Uterus (tissue), 3 donors: ENCODE measurements at regions not wholly inside any gene's neighbourhood (a gene's known extent, or its start where the extent isn't known, plus 50 kb on each side); places are given as distances from the start of the nearest gene placed in this dataset.

Experiments
- DNase-seq, 2 donors: peaks; one replicate each; pipeline ENCODE4 v3.0.0-alpha.2; 2019 to 2020
- H3K27ac ChIP-seq, 2 donors: fragments of 200-600 bp; sonication (generic); 1 replicate in 1 of 2; 2 replicates in 1 of 2; pipeline ENCODE4 v1.5.1; 2016 to 2018
- H3K27me3 ChIP-seq, 2 donors: fragments of 200-600 bp; sonication (generic); one replicate each; pipeline ENCODE4 v1.5.1; 2018 to 2019; ENCODE audit warnings: control low read depth in 1 of 2
- H3K36me3 ChIP-seq, 2 donors: fragments of 200-600 bp; sonication (generic); one replicate each; pipeline ENCODE4 v1.5.1; 2019; ENCODE audit warnings: control low read depth in 1 of 2
- H3K4me1 ChIP-seq, 2 donors: fragments of 200-600 bp; sonication (generic); one replicate each; pipeline ENCODE4 v1.5.1; 2018 to 2019; ENCODE audit warnings: control low read depth in 1 of 2
- H3K4me3 ChIP-seq, 2 donors: fragments of 200-600 bp; sonication (generic); 1 replicate in 1 of 2; 2 replicates in 1 of 2; pipeline ENCODE4 v1.5.1; 2018 to 2019; ENCODE audit warnings: mild to moderate bottlenecking in 1 of 2
- H3K9me3 ChIP-seq, 2 donors: fragments of 200-600 bp; sonication (generic); one replicate each; pipeline ENCODE4 v1.5.1; 2019; ENCODE audit warnings: control low read depth in 1 of 2
- POLR2A ChIP-seq, 2 donors: fragments of 450-650 bp; IDR thresholded peaks; one replicate each; pipeline ENCODE4 v1.6.1; 2016; ENCODE audit warnings: antibody characterized with exemption in 2 of 2, mild to moderate bottlenecking in 1 of 2, moderate library complexity in 1 of 2
- intact Hi-C: fragments of 100-400 bp; cut with DNase I; formaldehyde crosslinking; loops from one replicate; pipeline ENCODE4 v1.15.1; 2023; ENCODE audit warnings: low total_unique reads
- TF ChIP-seq, protein P1 (sequence below), 4 experiments: fragments of 200-600 bp in 2 of 4; fragments of 450-650 bp in 2 of 4; sonication (generic) in 2 of 4; IDR thresholded peaks; one replicate each; pipeline ENCODE4 v1.5.1; 2016 to 2019; ENCODE audit warnings: antibody characterized with exemption in 4 of 4, mild to moderate bottlenecking in 2 of 4, moderate library complexity in 1 of 4
- donor health status: DM: yes; HTN: yes; CAD: no.

DNA sequence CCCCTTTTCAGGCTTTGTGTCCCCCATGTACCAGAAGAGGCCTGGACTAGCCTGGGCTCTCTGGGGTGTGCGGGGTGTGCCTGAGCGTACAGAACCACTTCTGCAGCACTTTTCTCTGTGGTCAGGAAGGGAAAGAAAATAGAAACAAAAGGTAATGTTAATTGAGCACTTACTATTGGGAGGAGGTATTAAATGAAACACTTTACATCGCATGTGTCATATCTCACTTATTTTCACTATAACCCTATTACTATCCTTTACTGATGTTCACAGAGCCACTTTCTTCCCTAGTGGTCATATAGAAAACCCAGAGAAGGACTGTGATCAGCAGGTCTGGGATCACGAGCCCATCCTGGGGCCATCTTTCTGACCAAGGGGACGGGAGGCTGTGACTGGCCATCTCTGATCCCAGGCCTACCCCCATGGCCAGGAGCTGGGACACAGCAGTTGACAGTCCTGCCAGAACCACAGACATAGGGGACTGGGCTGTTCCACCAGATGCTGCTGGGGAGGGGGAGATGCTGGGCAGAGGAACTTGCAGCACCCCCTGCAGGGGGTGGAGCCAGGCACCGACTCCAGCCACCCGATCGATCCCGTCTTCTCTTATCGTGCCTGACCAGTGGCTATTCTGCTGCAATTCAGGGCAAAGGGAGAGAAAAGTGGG, 107.6 kb downstream of the VEGFA start:
- H3K4me1 ChIP-seq, result peaks cover 0 to 8% of the 10 kb centered on the region in 2 donors
- no peak overlapping the region for H3K27ac ChIP-seq
- H3K4me3 ChIP-seq, result no peak overlapping the region
- TF ChIP-seq, protein P1, sequence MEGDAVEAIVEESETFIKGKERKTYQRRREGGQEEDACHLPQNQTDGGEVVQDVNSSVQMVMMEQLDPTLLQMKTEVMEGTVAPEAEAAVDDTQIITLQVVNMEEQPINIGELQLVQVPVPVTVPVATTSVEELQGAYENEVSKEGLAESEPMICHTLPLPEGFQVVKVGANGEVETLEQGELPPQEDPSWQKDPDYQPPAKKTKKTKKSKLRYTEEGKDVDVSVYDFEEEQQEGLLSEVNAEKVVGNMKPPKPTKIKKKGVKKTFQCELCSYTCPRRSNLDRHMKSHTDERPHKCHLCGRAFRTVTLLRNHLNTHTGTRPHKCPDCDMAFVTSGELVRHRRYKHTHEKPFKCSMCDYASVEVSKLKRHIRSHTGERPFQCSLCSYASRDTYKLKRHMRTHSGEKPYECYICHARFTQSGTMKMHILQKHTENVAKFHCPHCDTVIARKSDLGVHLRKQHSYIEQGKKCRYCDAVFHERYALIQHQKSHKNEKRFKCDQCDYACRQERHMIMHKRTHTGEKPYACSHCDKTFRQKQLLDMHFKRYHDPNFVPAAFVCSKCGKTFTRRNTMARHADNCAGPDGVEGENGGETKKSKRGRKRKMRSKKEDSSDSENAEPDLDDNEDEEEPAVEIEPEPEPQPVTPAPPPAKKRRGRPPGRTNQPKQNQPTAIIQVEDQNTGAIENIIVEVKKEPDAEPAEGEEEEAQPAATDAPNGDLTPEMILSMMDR (IDR thresholded peaks at IDR 0.05), result no peak
- intact Hi-C loops, result no loop called here
- H3K27me3 ChIP-seq, result no peaks in the 10 kb centered on the region
- H3K9me3 ChIP-seq, result no peaks in the 10 kb centered on the region
- no peaks in the 10 kb centered on the region for H3K36me3 ChIP-seq
- DNase-seq, result no peak

DNA sequence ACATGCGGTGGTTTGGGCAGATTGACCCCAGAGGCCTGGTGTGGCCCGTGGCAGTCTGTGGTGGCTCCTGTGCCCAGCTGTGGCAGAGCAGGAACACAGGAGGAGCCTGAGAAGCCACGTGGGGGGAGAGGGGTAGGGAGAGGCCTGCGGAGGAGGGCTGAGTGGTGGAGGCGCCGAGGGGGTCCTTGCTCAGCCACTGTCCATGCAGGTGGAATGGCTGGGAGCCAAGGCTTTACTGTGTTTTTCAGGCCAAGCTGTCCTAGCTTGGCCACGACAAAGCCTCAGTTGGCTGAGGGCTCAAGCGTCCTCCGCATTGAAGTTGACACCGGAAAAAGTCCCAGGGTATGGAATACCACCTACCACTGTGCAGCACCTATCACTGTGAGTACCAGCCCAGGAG, 107.0 kb downstream of the VEGFA start:
- intact Hi-C loops, result no loop called here
- Histone ChIP-seq H3K4me3 (no peak overlapping the region), H3K27ac (peak overlapping the region in 1 of 2 donors; percentile 17), H3K9me3 (no peaks in the 10 kb centered on the region), H3K4me1 (peaks cover 0 to 8% of the 10 kb centered on the region in 2 donors), H3K27me3 (no peaks in the 10 kb centered on the region), H3K36me3 (no peaks in the 10 kb centered on the region)
- TF ChIP-seq, protein P1 (IDR thresholded peaks at IDR 0.05), result no peak
- no peak for TF ChIP-seq POLR2A (IDR thresholded peaks at IDR 0.05)
- no peak for DNase-seq

DNA sequence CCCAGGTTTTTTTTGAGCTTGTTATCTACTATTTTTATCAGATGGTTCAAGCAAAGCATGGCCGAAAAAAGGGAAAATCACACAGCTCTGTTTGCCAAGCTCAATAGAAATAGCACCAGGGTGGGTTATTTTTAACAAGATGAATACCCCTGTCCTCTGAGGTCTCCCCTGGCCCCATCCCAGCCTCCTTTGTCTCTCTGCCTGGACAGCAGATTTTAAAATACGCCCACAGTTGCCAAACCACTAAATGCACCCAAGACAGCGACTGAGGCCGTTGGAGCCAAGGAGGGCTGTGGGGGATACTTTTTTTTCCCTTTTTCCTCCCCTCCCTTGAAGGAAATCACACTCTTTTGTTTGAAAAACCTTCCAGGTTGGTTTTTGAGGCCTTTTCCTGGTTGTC, 106.6 kb downstream of the VEGFA start:
- Histone ChIP-seq H3K36me3 (no peaks in the 10 kb centered on the region), H3K27me3 (no peaks in the 10 kb centered on the region), H3K9me3 (no peaks in the 10 kb centered on the region), H3K4me3 (no peak overlapping the region), H3K27ac (peak overlapping the region in 1 of 2 donors; percentile 17), H3K4me1 (peaks cover 0 to 8% of the 10 kb centered on the region in 2 donors)
- intact Hi-C loops, result no loop called here
- TF ChIP-seq, protein P1 (IDR thresholded peaks at IDR 0.05), result no peak
- no peak for TF ChIP-seq POLR2A (IDR thresholded peaks at IDR 0.05)
- no peak for DNase-seq

- H3K4me1 ChIP-seq, result peaks cover 6 to 8% of the 10 kb centered on the region in 2 donors
- TF ChIP-seq, protein P1 (IDR thresholded peaks at IDR 0.05), result no peak
- TF ChIP-seq POLR2A (IDR thresholded peaks at IDR 0.05), result no peak
- no peaks in the 10 kb centered on the region for H3K9me3 ChIP-seq
- no peak for DNase-seq
- peak overlapping the region in 1 of 2 donors; percentile 17 for H3K27ac ChIP-seq
- no peaks in the 10 kb centered on the region for H3K27me3 ChIP-seq
- intact Hi-C loops, result no loop called here
- H3K4me3 ChIP-seq, result no peak overlapping the region
- no peaks in the 10 kb centered on the region for H3K36me3 ChIP-seq
Measured at GRCh38 chr6:43875849-43876572, 106.0 kb downstream of the VEGFA start.

- intact Hi-C loops, result no loop called here
Measured at GRCh38 chr6:43874814-43875590, 105.0 kb downstream of the VEGFA start.

More at GRCh38 chr6:43874814-43875590, 105.0 kb downstream of the VEGFA start:
- no peak for DNase-seq
- no peaks in the 10 kb centered on the region for H3K9me3 ChIP-seq
- TF ChIP-seq POLR2A (IDR thresholded peaks at IDR 0.05), result no peak
- TF ChIP-seq, protein P1 (IDR thresholded peaks at IDR 0.05), result no peak
- no peak overlapping the region for H3K4me3 ChIP-seq
- H3K27ac ChIP-seq, result no peak overlapping the region
- no peaks in the 10 kb centered on the region for H3K27me3 ChIP-seq
- no peaks in the 10 kb centered on the region for H3K36me3 ChIP-seq
- H3K4me1 ChIP-seq, result peaks cover 8% of the 10 kb centered on the region in 2 donors
